ENCODE measurements at regions not wholly inside any gene's neighbourhood (a gene's known extent, or its start where the extent isn't known, plus 50 kb on each side); places are given as distances from the start of the nearest gene placed in this dataset.

GRCh38 chr7:131249003-131249402 is 78.7 kb upstream of the MKLN1 start:
- Histone ChIP-seq H3K4me3 (ENCODE audit: low read length) (no peak overlapping the region), H3K27me3 (ENCODE audit: control insufficient read depth in 1 of 2, insufficient read depth in 2 of 2, low read length in 2 of 2) (no peaks in the 10 kb centered on the region), H3K4me1 (ENCODE audit: insufficient read depth, low read length) (no peaks in the 10 kb centered on the region), H3K27ac (ENCODE audit: low read depth in 1 of 2, low read length in 2 of 2) (no peak overlapping the region), H3K9me3 (ENCODE audit: control insufficient read depth in 1 of 2, insufficient read depth in 1 of 2, low read length in 2 of 2) (peaks cover 0 to under 1% of the 10 kb centered on the region in 2 experiments), H3K36me3 (ENCODE audit: insufficient read depth, low read length) (no peaks in the 10 kb centered on the region)
- H3K27me3 Mint-ChIP-seq = peaks cover 6% of the 10 kb centered on the region
- H3K4me3 Mint-ChIP-seq = no peak overlapping the region
- H3K27ac Mint-ChIP-seq = no peak overlapping the region
- TF ChIP-seq CTCF (IDR thresholded peaks at IDR 0.05) = no peak
- intact Hi-C loops (cut with DNase I, micrococcal nuclease) = loop anchor here in 1 of 2 experiments (5.0 kb wide), 1 partner anchor 53 kb away; no protein-coding TSS in a partner anchor
- no peaks in the 10 kb centered on the region for H3K36me3 Mint-ChIP-seq (ENCODE audit: low read depth)
- peaks cover 5% of the 10 kb centered on the region for H3K9me3 Mint-ChIP-seq
- DNase-seq (no peak), ATAC-seq (ENCODE audit: poor library complexity) (no peak)
- ChIA-PET CTCF (no interaction called here), POLR2A (interaction anchor here (0.5 kb wide), 1 partner anchor 32 kb away, joined by 4 read pairs; no protein-coding TSS in a partner anchor)
- no peaks in the 10 kb centered on the region for H3K4me1 Mint-ChIP-seq (ENCODE audit: low read depth)

DNA sequence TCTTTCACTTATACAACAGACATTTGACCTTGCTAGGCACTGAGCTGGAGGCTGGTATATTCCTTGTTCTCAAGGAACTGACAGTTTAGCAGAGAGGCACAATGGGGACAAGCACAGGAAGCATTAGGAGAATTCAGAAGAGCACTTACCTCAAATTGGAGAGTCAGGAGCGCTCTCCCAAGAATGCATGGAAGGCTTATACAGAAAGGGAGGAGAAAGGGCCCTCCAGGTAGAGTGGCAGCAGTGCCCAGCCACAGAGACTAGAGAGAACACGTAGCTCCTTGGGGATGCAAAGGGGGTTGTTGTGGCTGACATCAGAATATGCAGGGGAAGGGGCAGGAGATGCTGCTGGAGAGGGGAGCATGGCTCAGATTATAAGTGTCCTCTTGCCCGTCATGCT is 78.2 kb upstream of the MKLN1 start:
- H3K4me1 ChIP-seq (ENCODE audit: insufficient read depth, low read length) = no peaks in the 10 kb centered on the region
- intact Hi-C loops (cut with DNase I, micrococcal nuclease) = loop anchor here in 1 of 2 experiments (5.0 kb wide), 1 partner anchor 53 kb away; no protein-coding TSS in a partner anchor
- CTCF ChIA-PET = no interaction called here
- no peaks in the 10 kb centered on the region for H3K27me3 ChIP-seq (ENCODE audit: control insufficient read depth in 1 of 2, insufficient read depth in 2 of 2, low read length in 2 of 2)
- no peak for DNase-seq
- POLR2A ChIA-PET = no interaction called here
- peaks cover 6% of the 10 kb centered on the region for H3K27me3 Mint-ChIP-seq
- no peaks in the 10 kb centered on the region for H3K4me1 Mint-ChIP-seq (ENCODE audit: low read depth)
- ATAC-seq (ENCODE audit: poor library complexity) = no peak
- H3K4me3 Mint-ChIP-seq = no peak overlapping the region
- H3K9me3 ChIP-seq (ENCODE audit: control insufficient read depth in 1 of 2, insufficient read depth in 1 of 2, low read length in 2 of 2) = peaks cover 0 to 4% of the 10 kb centered on the region in 2 experiments
- no peak overlapping the region for H3K27ac Mint-ChIP-seq
- H3K9me3 Mint-ChIP-seq = peaks cover 8% of the 10 kb centered on the region
- H3K36me3 ChIP-seq (ENCODE audit: insufficient read depth, low read length) = no peaks in the 10 kb centered on the region
- no peak for TF ChIP-seq CTCF (IDR thresholded peaks at IDR 0.05)
- peaks cover 1% of the 10 kb centered on the region for H3K36me3 Mint-ChIP-seq (ENCODE audit: low read depth)
- H3K4me3 ChIP-seq (ENCODE audit: low read length) = no peak overlapping the region
- H3K27ac ChIP-seq (ENCODE audit: low read depth in 1 of 2, low read length in 2 of 2) = no peak overlapping the region

DNA sequence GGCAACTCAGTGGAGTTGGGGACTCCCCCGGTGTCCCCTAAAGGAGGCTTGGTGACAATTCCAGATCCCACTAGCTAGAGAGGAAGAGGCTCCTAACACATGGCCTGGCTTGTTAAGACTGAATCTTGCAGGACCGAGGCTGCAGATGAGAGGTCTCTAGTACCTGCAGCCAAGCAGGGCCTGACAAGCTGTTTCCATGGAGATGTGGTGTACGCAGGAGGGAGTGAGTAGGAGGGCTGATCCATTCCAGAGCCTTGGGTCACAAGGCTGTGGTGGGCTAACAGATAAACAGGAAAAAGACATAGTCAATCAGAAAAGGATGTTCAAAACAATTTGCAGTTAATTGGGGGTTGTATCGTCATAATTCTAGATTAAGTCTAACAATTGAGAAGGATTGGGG is 77.3 kb upstream of the MKLN1 start:
- ChIA-PET CTCF (interaction anchor here (1.0 to 1.1 kb wide), 2 partner anchors 11 to 16 kb away, joined by 3 read pairs; no protein-coding TSS in a partner anchor), POLR2A (no interaction called here)
- DNase-seq (no peak), ATAC-seq (ENCODE audit: poor library complexity) (no peak)
- intact Hi-C loops (cut with DNase I, micrococcal nuclease) = no loop called here
- H3K27ac ChIP-seq (ENCODE audit: low read depth in 1 of 2, low read length in 2 of 2) = no peak overlapping the region
- no peaks in the 10 kb centered on the region for H3K27me3 ChIP-seq (ENCODE audit: control insufficient read depth in 1 of 2, insufficient read depth in 2 of 2, low read length in 2 of 2)
- no peaks in the 10 kb centered on the region for H3K4me1 ChIP-seq (ENCODE audit: insufficient read depth, low read length)
- Mint-ChIP-seq H3K9me3 (peaks cover 11% of the 10 kb centered on the region), H3K4me3 (no peak overlapping the region), H3K27ac (no peak overlapping the region), H3K36me3 (ENCODE audit: low read depth) (peaks cover 4% of the 10 kb centered on the region), H3K4me1 (ENCODE audit: low read depth) (no peaks in the 10 kb centered on the region), H3K27me3 (peaks cover 6% of the 10 kb centered on the region)
- TF ChIP-seq CTCF (IDR thresholded peaks at IDR 0.05) = no peak
- H3K36me3 ChIP-seq (ENCODE audit: insufficient read depth, low read length) = no peaks in the 10 kb centered on the region
- H3K9me3 ChIP-seq (ENCODE audit: control insufficient read depth in 1 of 2, insufficient read depth in 1 of 2, low read length in 2 of 2) = peaks cover 6 to 12% of the 10 kb centered on the region in 2 experiments
- H3K4me3 ChIP-seq (ENCODE audit: low read length) = no peak overlapping the region
